ENCODE measurements at regions not wholly inside any gene's neighbourhood (a gene's known extent, or its start where the extent isn't known, plus 50 kb on each side); places are given as distances from the start of the nearest gene placed in this dataset.

- no peak for TF ChIP-seq CTCF (IDR thresholded peaks at IDR 0.05; ENCODE audit: control extremely low read depth in 1 of 3, insufficient read depth in 1 of 3, low read depth in 1 of 3, low read length in 3 of 3)
- no peak for TF ChIP-seq CHD7 (IDR thresholded peaks at IDR 0.05; ENCODE audit: insufficient replicate concordance, low read length)
- TF ChIP-seq RXRA (IDR thresholded peaks at IDR 0.05; ENCODE audit: insufficient read depth, low read depth, low read length): no peak
- TF ChIP-seq SAP30 (IDR thresholded peaks at IDR 0.05; ENCODE audit: insufficient read depth, insufficient replicate concordance, low read length): no peak
Measured at GRCh38 chr3:181264486-181264885, 274.9 kb upstream of the DNAJC19 start (continued).
